GM23338 (cell line): ENCODE measurements at regions not wholly inside any gene's neighbourhood (a gene's known extent, or its start where the extent isn't known, plus 50 kb on each side); places are given as distances from the start of the nearest gene placed in this dataset.

Experiments used
- ATAC-seq: fragments of 200-7000 bp; cut with Tn5 transposase; 3 replicates; pipeline ENCODE4 v1.9.1; 2020
- DNase-seq: peaks from one replicate; pipeline ENCODE4 v3.0.0-alpha.2; 2015; ENCODE audit warnings: low spot score
- H2AFZ ChIP-seq: fragments of 200-600 bp; sonication (generic); 2 replicates; pipeline ENCODE4 v1.8.0; 2016; ENCODE audit warnings: antibody characterized with exemption, mild to moderate bottlenecking, moderate library complexity
- H3F3A ChIP-seq: fragments of 200-600 bp; sonication (generic); replicated peaks from 2 replicates; pipeline ENCODE4 v1.8.0; 2017; ENCODE audit warnings: antibody characterized with exemption, mixed run types, low read depth
- H3K27ac ChIP-seq: fragments of 200-600 bp; sonication (generic); 2 replicates; pipeline ENCODE4 v1.6.1; 2016; ENCODE audit warnings: low read depth
- H3K27me3 ChIP-seq: fragments of 200-600 bp; sonication (generic); 2 replicates; pipeline ENCODE4 v1.8.0; 2016; ENCODE audit warnings: mild to moderate bottlenecking, mixed run types, moderate library complexity; ENCODE audit not compliant: insufficient read depth
- H3K36me3 ChIP-seq: fragments of 200-600 bp; sonication (generic); 2 replicates; pipeline ENCODE4 v1.8.0; 2016; ENCODE audit warnings: mild to moderate bottlenecking; ENCODE audit not compliant: insufficient read depth
- H3K4me1 ChIP-seq: fragments of 200-600 bp; sonication (generic); 2 replicates; pipeline ENCODE4 v1.8.0; 2016; ENCODE audit warnings: mild to moderate bottlenecking, moderate library complexity; ENCODE audit not compliant: insufficient read depth
- H3K4me2 ChIP-seq: fragments of 200-600 bp; sonication (generic); 2 replicates; pipeline ENCODE4 v1.7.1; 2017; ENCODE audit warnings: mixed run types
- H3K4me3 ChIP-seq: fragments of 200-600 bp; sonication (generic); 2 replicates; pipeline ENCODE4 v1.6.1; 2016; ENCODE audit warnings: mixed run types
- H3K79me2 ChIP-seq: fragments of 200-600 bp; sonication (generic); replicated peaks from 2 replicates; pipeline ENCODE4 v1.8.0; 2017; ENCODE audit warnings: mild to moderate bottlenecking; ENCODE audit not compliant: insufficient read depth
- H3K9me2 ChIP-seq: fragments of 200-600 bp; sonication (generic); 2 replicates; pipeline ENCODE4 v1.8.0; 2017; ENCODE audit not compliant: insufficient read depth
- H4K20me1 ChIP-seq: fragments of 200-600 bp; sonication (generic); replicated peaks from 2 replicates; pipeline ENCODE4 v1.8.0; 2017; ENCODE audit warnings: mild to moderate bottlenecking; ENCODE audit not compliant: insufficient read depth
- H3K27ac Mint-ChIP-seq: 2 replicates; pipeline ENCODE4 v1.8.0; 2020; ENCODE audit warnings: inconsistent platforms, mild to moderate bottlenecking, moderate library complexity, mixed read lengths
- H3K27me3 Mint-ChIP-seq: 3 replicates; pipeline ENCODE4 v1.8.0; 2022; ENCODE audit warnings: low read depth, mild to moderate bottlenecking, moderate library complexity, mixed read lengths, inconsistent platforms; ENCODE audit not compliant: insufficient read depth, poor library complexity
- H3K36me3 Mint-ChIP-seq: 3 replicates; pipeline ENCODE4 v1.8.0; 2021; ENCODE audit warnings: low read depth, mild to moderate bottlenecking, inconsistent platforms, moderate library complexity, mixed read lengths
- H3K4me1 Mint-ChIP-seq: 3 replicates; pipeline ENCODE4 v1.8.0; 2020; ENCODE audit warnings: mild to moderate bottlenecking, inconsistent platforms, mixed read lengths
- H3K4me3 Mint-ChIP-seq: 3 replicates; pipeline ENCODE4 v1.8.0; 2021; ENCODE audit warnings: moderate library complexity, mild to moderate bottlenecking, inconsistent platforms, mixed read lengths
- H3K9me3 Mint-ChIP-seq: 3 replicates; pipeline ENCODE4 v1.8.0; 2020; ENCODE audit warnings: moderate library complexity, mild to moderate bottlenecking, inconsistent platforms, mixed read lengths
- POLR2AphosphoS5 ChIP-seq: IDR thresholded peaks from 2 replicates; pipeline ENCODE4 v1.6.1; 2016; ENCODE audit warnings: antibody characterized with exemption, low read depth
- ZNF331 ChIP-seq: fragments of 250-450 bp; sonication (Bioruptor Pico); IDR thresholded peaks from 2 replicates; pipeline ENCODE4 v1.5.0; 2020; ENCODE audit warnings: low read depth, mild to moderate bottlenecking, moderate library complexity
- ZNF462 ChIP-seq: fragments of 250-450 bp; sonication (Bioruptor Pico); IDR thresholded peaks from 2 replicates; pipeline ENCODE4 v1.5.0; 2020; ENCODE audit warnings: mild to moderate bottlenecking, moderate library complexity

GRCh38 chr12:63038713-63039100, 103.8 kb upstream of the PPM1H start:
- H3K4me3 ChIP-seq: no peak overlapping the region
- H3F3A ChIP-seq: no peaks in the 10 kb centered on the region
- Mint-ChIP-seq H3K4me1 (peaks cover 7% of the 10 kb centered on the region), H3K4me3 (no peak overlapping the region), H3K9me3 (no peaks in the 10 kb centered on the region), H3K27ac (no peak overlapping the region), H3K36me3 (no peaks in the 10 kb centered on the region), H3K27me3 (no peaks in the 10 kb centered on the region)
- H2AFZ ChIP-seq: peak overlapping the region; percentile 84; the same call in 1 of the 2 replicates
- H3K4me2 ChIP-seq: no peak overlapping the region
- no peaks in the 10 kb centered on the region; the same call in 1 of the 2 replicates for H3K9me2 ChIP-seq
- no peak overlapping the region for H3K27ac ChIP-seq
- no peak for ATAC-seq
- H4K20me1 ChIP-seq: no peaks in the 10 kb centered on the region
- no peaks in the 10 kb centered on the region for H3K79me2 ChIP-seq
- H3K36me3 ChIP-seq: no peaks in the 10 kb centered on the region
- no peak for DNase-seq
- no peaks in the 10 kb centered on the region for H3K27me3 ChIP-seq
- TF ChIP-seq POLR2AphosphoS5: no peak
- TF ChIP-seq ZNF331 (CRISPR knock-in tag): no peak
- no peaks in the 10 kb centered on the region; the same call in 1 of the 2 replicates for H3K4me1 ChIP-seq

- H3K9me2 ChIP-seq: no peaks in the 10 kb centered on the region; the same call in 1 of the 2 replicates
- no peak for ATAC-seq
- peaks cover 7% of the 10 kb centered on the region for H3K4me1 Mint-ChIP-seq
- H4K20me1 ChIP-seq: no peaks in the 10 kb centered on the region
- no peak for DNase-seq
- H3K79me2 ChIP-seq: no peaks in the 10 kb centered on the region
- TF ChIP-seq ZNF462 (CRISPR knock-in tag): no peak
- no peaks in the 10 kb centered on the region for H3K36me3 Mint-ChIP-seq
- H3F3A ChIP-seq: no peaks in the 10 kb centered on the region
- H3K27ac ChIP-seq: no peak overlapping the region
- no peaks in the 10 kb centered on the region for H3K27me3 ChIP-seq
- no peak overlapping the region for H3K4me3 ChIP-seq
- H2AFZ ChIP-seq: peak overlapping the region; percentile 84
- H3K9me3 Mint-ChIP-seq: no peaks in the 10 kb centered on the region; the same call in 2 of the 3 replicates
- no peak overlapping the region for H3K27ac Mint-ChIP-seq
- no peak overlapping the region for H3K4me3 Mint-ChIP-seq
- no peaks in the 10 kb centered on the region for H3K36me3 ChIP-seq
- H3K4me1 ChIP-seq: no peaks in the 10 kb centered on the region; the same call in 1 of the 2 replicates
- no peak overlapping the region for H3K4me2 ChIP-seq
- no peaks in the 10 kb centered on the region for H3K27me3 Mint-ChIP-seq
These were observed 103.1 kb upstream of the PPM1H start for GRCh38 chr12:63037746-63038712.
